B cell (primary cell): ENCODE measurements at regions not wholly inside any gene's neighbourhood (a gene's known extent, or its start where the extent isn't known, plus 50 kb on each side); places are given as distances from the start of the nearest gene placed in this dataset.

Experiments used
- ATAC-seq: fragments of 200-7000 bp; cut with Tn5 transposase; one replicate; pipeline ENCODE4 v1.10.0; 2021; ENCODE audit warnings: low read depth, mild to moderate bottlenecking, moderate number of reproducible peaks, moderate library complexity
- CTCF ChIA-PET: fragments of 350-600 bp; sonication (Branson Sonifier 250); formaldehyde crosslinking; loops from one replicate; lab custom pipeline; 2021; ENCODE audit warnings: antibody characterized with exemption, inconsistent platforms; lab: Charles Lee
- POLR2A ChIA-PET: fragments of 350-600 bp; sonication (Branson Sonifier 250); formaldehyde crosslinking; loops from one replicate; lab custom pipeline; 2021; ENCODE audit warnings: antibody characterized with exemption; lab: Charles Lee
- DNase-seq: peaks from one replicate; pipeline ENCODE4 v3.0.0; 2013
- H2AFZ ChIP-seq: 2 replicates; pipeline ENCODE4 v1.6.1; 2012; ENCODE audit warnings: mild to moderate bottlenecking, low read depth, low read length; ENCODE audit not compliant: insufficient read depth, poor library complexity, severe bottlenecking
- H3K27ac ChIP-seq, 2 donors: 1 replicate in 1 of 2; 2 replicates in 1 of 2; pipeline ENCODE4 v1.5.1; 2012 to 2013; ENCODE audit warnings: low read length in 2 of 2, mild to moderate bottlenecking in 2 of 2, moderate library complexity in 1 of 2
- H3K27me3 ChIP-seq, 4 experiments: fragments of 200-600 bp in 1 of 4; sonication (generic) in 1 of 4; replicated peaks in 1 of 4; 1 replicate in 2 of 4; 2 replicates in 2 of 4; pipeline versions ENCODE4 v1.6.1 to v1.7.0; 2013 to 2016; ENCODE audit warnings: low read length in 3 of 4, mild to moderate bottlenecking in 2 of 4, mixed read lengths in 1 of 4, moderate library complexity in 1 of 4; ENCODE audit not compliant: insufficient read depth in 4 of 4, control insufficient read depth in 3 of 4; ENCODE audit errors: control extremely low read depth in 1 of 4
- H3K36me3 ChIP-seq, 2 experiments: replicated peaks in 1 of 2; 1 replicate in 1 of 2; 2 replicates in 1 of 2; pipeline versions ENCODE4 v1.6.1 to v1.7.1; 2013; ENCODE audit warnings: low read length in 1 of 2; ENCODE audit not compliant: insufficient read depth in 2 of 2, control insufficient read depth in 1 of 2; ENCODE audit errors: control extremely low read depth in 1 of 2, extremely low read depth in 1 of 2
- H3K4me1 ChIP-seq, 2 donors: fragments of 200-600 bp in 1 of 2; sonication (generic) in 1 of 2; 1 replicate in 1 of 2; 2 replicates in 1 of 2; pipeline versions ENCODE4 v1.5.1 to v1.6.1; 2013 to 2017; ENCODE audit warnings: low read length in 2 of 2; ENCODE audit not compliant: control insufficient read depth in 2 of 2, insufficient read depth in 2 of 2
- H3K4me2 ChIP-seq: replicated peaks from 2 replicates; pipeline ENCODE3; 2012; ENCODE audit warnings: mild to moderate bottlenecking, low read depth, low read length; ENCODE audit not compliant: poor library complexity, severe bottlenecking
- H3K4me3 ChIP-seq, 5 experiments: fragments of 200-600 bp in 1 of 5; sonication (generic) in 1 of 5; 1 replicate in 3 of 5; 2 replicates in 2 of 5; pipeline versions ENCODE4 v1.5.1 to v1.7.0; 2011 to 2016; ENCODE audit warnings: low read length in 4 of 5, mild to moderate bottlenecking in 4 of 5, low read depth in 2 of 5, control low read depth in 1 of 5, moderate library complexity in 1 of 5; ENCODE audit not compliant: insufficient read depth in 1 of 5; ENCODE audit errors: control extremely low read depth in 1 of 5, extremely low read depth in 1 of 5
- H3K79me2 ChIP-seq: fragments of 200-600 bp; sonication (generic); one replicate; pipeline ENCODE4 v1.6.0; 2016; ENCODE audit warnings: low read length; ENCODE audit not compliant: control insufficient read depth, insufficient read depth
- H3K9ac ChIP-seq: fragments of 200-600 bp; sonication (generic); 2 replicates; pipeline ENCODE4 v1.6.1; 2017; ENCODE audit warnings: mild to moderate bottlenecking, low read length, moderate library complexity
- H3K9me3 ChIP-seq, 3 donors: one replicate each; pipeline versions ENCODE4 v1.6.1 to v1.7.1; 2013; ENCODE audit warnings: low read length in 2 of 3; ENCODE audit not compliant: control insufficient read depth in 2 of 3, insufficient read depth in 1 of 3; ENCODE audit errors: control extremely low read depth in 1 of 3
- H4K20me1 ChIP-seq: 2 replicates; pipeline ENCODE4 v1.6.0; 2012; ENCODE audit warnings: mild to moderate bottlenecking, low read length; ENCODE audit not compliant: insufficient read depth, control insufficient read depth, poor library complexity, severe bottlenecking
- H3K27ac Mint-ChIP-seq: one replicate; pipeline ENCODE4 v1.8.0; 2021; ENCODE audit warnings: mixed read lengths
- H3K27me3 Mint-ChIP-seq: one replicate; pipeline ENCODE4 v1.8.0; 2021; ENCODE audit warnings: mixed read lengths
- H3K4me1 Mint-ChIP-seq: one replicate; pipeline ENCODE4 v1.8.0; 2021; ENCODE audit warnings: mixed read lengths
- H3K4me3 Mint-ChIP-seq: one replicate; pipeline ENCODE4 v1.8.0; 2021; ENCODE audit warnings: mixed read lengths
- H3K9me3 Mint-ChIP-seq: one replicate; pipeline ENCODE4 v1.8.0; 2022; ENCODE audit warnings: mixed read lengths; ENCODE audit not compliant: insufficient read depth
- EZH2 ChIP-seq: IDR thresholded peaks from 2 replicates; pipeline ENCODE4 v1.6.1; 2012; ENCODE audit warnings: borderline replicate concordance, low read depth, mild to moderate bottlenecking, moderate library complexity, low read length; ENCODE audit not compliant: insufficient read depth, poor library complexity, severe bottlenecking
- WGBS: methylation state at CpG from one replicate; pipeline ENCODE4 v1.1.5; 2013; ENCODE audit warnings: missing lambda C conversion rate; ENCODE audit not compliant: insufficient coverage; 5-methylcytosine and 5-hydroxymethylcytosine counted together
- intact Hi-C: fragments of 100-400 bp; cut with micrococcal nuclease; formaldehyde crosslinking; loops from one replicate; pipeline ENCODE4 v1.10.0; 2022
- TF ChIP-seq, protein P1 (sequence below): fragments of 200-600 bp; IDR thresholded peaks from one replicate; pipeline ENCODE4 v1.8.0; 2022; ENCODE audit warnings: antibody characterized with exemption, mild to moderate bottlenecking

DNA sequence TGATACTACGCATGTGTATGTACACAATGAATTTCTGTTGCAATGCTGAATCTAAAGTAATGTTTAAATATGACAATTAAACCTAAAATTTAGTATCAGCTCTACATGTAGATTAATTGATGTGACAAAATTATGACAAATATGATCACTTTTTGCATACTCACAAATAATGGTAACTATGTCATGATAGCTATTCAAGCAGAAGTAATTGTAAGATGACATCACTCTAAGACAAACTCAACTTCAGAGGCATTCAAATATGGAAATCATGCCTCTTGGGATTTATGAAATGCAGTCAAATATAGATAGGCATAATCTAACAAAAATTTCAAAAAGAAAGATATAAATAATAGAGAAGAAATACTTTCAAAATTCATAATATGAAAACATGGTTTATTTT lies 571.7 kb upstream of the LRFN5 start:
- H3K9me3 Mint-ChIP-seq = peaks cover 6% of the 10 kb centered on the region
- CTCF ChIA-PET = no interaction called here
- ATAC-seq = no peak

DNA sequence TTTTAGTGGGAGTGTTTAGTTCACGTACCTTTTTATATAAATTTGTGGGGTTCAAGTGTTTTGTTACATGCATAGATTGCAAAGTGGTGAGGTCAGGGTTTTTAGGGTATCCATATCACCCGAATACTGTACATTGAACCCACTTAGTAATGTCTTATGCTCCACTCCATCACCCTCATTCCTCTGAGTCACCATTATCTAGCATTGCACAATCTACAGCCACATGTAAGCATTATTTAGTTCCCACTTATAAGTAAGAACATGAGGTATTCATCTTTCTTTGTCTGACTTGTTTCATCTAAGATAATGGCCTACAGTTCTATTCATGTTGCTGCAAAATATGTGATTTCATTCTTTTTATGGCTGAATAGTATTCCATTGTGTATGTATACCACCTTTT lies 583.7 kb upstream of the LRFN5 start:
- no peak overlapping the region for H3K27ac ChIP-seq
- no peak overlapping the region for H3K4me3 ChIP-seq
- H3K79me2 ChIP-seq = no peaks in the 10 kb centered on the region
- no peaks in the 10 kb centered on the region for H3K9me3 Mint-ChIP-seq
- POLR2A ChIA-PET = no interaction called here
- no CpG with 5 or more reads among the region's 2 CpGs for WGBS
- no peak overlapping the region for H2AFZ ChIP-seq
- H3K4me1 ChIP-seq = no peaks in the 10 kb centered on the region
- H3K36me3 ChIP-seq = no peaks in the 10 kb centered on the region
- no peak overlapping the region for H3K9ac ChIP-seq
- DNase-seq = no peak
- H3K27me3 ChIP-seq = no peaks in the 10 kb centered on the region
- intact Hi-C loops = no loop called here
- H3K27ac Mint-ChIP-seq = no peak overlapping the region
- no peak overlapping the region for H3K4me2 ChIP-seq
- CTCF ChIA-PET = no interaction called here
- H3K4me3 Mint-ChIP-seq = no peak overlapping the region
- no peak for ATAC-seq
- TF ChIP-seq EZH2 = no peak
- TF ChIP-seq, protein P1, sequence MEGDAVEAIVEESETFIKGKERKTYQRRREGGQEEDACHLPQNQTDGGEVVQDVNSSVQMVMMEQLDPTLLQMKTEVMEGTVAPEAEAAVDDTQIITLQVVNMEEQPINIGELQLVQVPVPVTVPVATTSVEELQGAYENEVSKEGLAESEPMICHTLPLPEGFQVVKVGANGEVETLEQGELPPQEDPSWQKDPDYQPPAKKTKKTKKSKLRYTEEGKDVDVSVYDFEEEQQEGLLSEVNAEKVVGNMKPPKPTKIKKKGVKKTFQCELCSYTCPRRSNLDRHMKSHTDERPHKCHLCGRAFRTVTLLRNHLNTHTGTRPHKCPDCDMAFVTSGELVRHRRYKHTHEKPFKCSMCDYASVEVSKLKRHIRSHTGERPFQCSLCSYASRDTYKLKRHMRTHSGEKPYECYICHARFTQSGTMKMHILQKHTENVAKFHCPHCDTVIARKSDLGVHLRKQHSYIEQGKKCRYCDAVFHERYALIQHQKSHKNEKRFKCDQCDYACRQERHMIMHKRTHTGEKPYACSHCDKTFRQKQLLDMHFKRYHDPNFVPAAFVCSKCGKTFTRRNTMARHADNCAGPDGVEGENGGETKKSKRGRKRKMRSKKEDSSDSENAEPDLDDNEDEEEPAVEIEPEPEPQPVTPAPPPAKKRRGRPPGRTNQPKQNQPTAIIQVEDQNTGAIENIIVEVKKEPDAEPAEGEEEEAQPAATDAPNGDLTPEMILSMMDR = no peak
- no peaks in the 10 kb centered on the region for H3K27me3 Mint-ChIP-seq
- no peaks in the 10 kb centered on the region for H3K4me1 Mint-ChIP-seq
- H4K20me1 ChIP-seq = no peaks in the 10 kb centered on the region
- H3K9me3 ChIP-seq = no peaks in the 10 kb centered on the region

More for the DNA sequence above, 571.7 kb upstream of the LRFN5 start:
- Histone ChIP-seq H3K4me2 (no peak overlapping the region), H3K36me3 (no peaks in the 10 kb centered on the region), H3K79me2 (no peaks in the 10 kb centered on the region), H4K20me1 (no peaks in the 10 kb centered on the region), H3K9ac (no peak overlapping the region), H3K27me3 (no peaks in the 10 kb centered on the region), H2AFZ (no peak overlapping the region), H3K27ac (no peak overlapping the region), H3K9me3 (no peaks in the 10 kb centered on the region), H3K4me1 (no peaks in the 10 kb centered on the region), H3K4me3 (no peak overlapping the region)
- H3K27ac Mint-ChIP-seq = no peak overlapping the region
- H3K27me3 Mint-ChIP-seq = no peaks in the 10 kb centered on the region
- no peak for DNase-seq
- no peaks in the 10 kb centered on the region for H3K4me1 Mint-ChIP-seq
- no CpG with 5 or more reads among the region's 1 CpG for WGBS
- H3K4me3 Mint-ChIP-seq = no peak overlapping the region
- intact Hi-C loops = no loop called here
- POLR2A ChIA-PET = no interaction called here
- TF ChIP-seq, protein P1 = no peak
- no peak for TF ChIP-seq EZH2
